ENCODE measurements at regions not wholly inside any gene's neighbourhood (a gene's known extent, or its start where the extent isn't known, plus 50 kb on each side); places are given as distances from the start of the nearest gene placed in this dataset.

GRCh38 chr7:68535266-68535665 lies 1063.0 kb upstream of the AUTS2 start:
- no peak for TF ChIP-seq CTCF (conservative IDR thresholded peaks at IDR 0.05; ENCODE audit: low read depth, low read length)
- no peak for TF ChIP-seq EZH2 (IDR thresholded peaks at IDR 0.05; ENCODE audit: low read length, unreplicated experiment)
- no peak for TF ChIP-seq EZH2phosphoT487 (IDR thresholded peaks at IDR 0.05; ENCODE audit: borderline replicate concordance, low read length)
